Right lobe of liver (tissue), 6 donors: ENCODE measurements at regions not wholly inside any gene's neighbourhood (a gene's known extent, or its start where the extent isn't known, plus 50 kb on each side); places are given as distances from the start of the nearest gene placed in this dataset.

ENCODE experiments used
- ATAC-seq, 4 donors: fragments of 200-7000 bp; cut with Tn5 transposase; one replicate each; pipeline ENCODE4 v1.9.1; 2020; ENCODE audit warnings: mild to moderate bottlenecking in 4 of 4, moderate library complexity in 4 of 4
- DNase-seq, 3 donors: peaks; one replicate each; pipeline ENCODE4 v3.0.0-alpha.2; 2020
- H3K27ac ChIP-seq, 3 donors: fragments of 200-600 bp; one replicate each; pipeline ENCODE4 v1.8.0; 2022
- H3K27me3 ChIP-seq, 2 donors: fragments of 200-600 bp; one replicate each; pipeline ENCODE4 v1.8.0; 2022
- H3K36me3 ChIP-seq, 4 donors: fragments of 200-600 bp; sonication (generic) in 1 of 4; one replicate each; pipeline versions ENCODE4 v1.5.1 to v1.8.0; 2017 to 2022; ENCODE audit warnings: control low read depth in 1 of 4
- H3K4me1 ChIP-seq, 4 donors: fragments of 200-600 bp; sonication (generic) in 1 of 4; one replicate each; pipeline versions ENCODE4 v1.5.1 to v1.8.0; 2017 to 2022; ENCODE audit warnings: control low read depth in 1 of 4
- H3K4me3 ChIP-seq, 3 donors: fragments of 200-600 bp; one replicate each; pipeline ENCODE4 v1.8.0; 2022
- H3K9me3 ChIP-seq, 4 donors: fragments of 200-600 bp; sonication (generic) in 1 of 4; one replicate each; pipeline versions ENCODE4 v1.5.1 to v1.8.0; 2017 to 2022; ENCODE audit warnings: control low read depth in 1 of 4
- POLR2A ChIP-seq: fragments of 450-650 bp; IDR thresholded peaks from one replicate; pipeline ENCODE4 v1.6.1; 2017; ENCODE audit warnings: antibody characterized with exemption, mild to moderate bottlenecking
- WGBS: methylation state at CpG from one replicate; pipeline ENCODE4 v1.1.6; 2018; ENCODE audit warnings: low coverage, low lambda C conversion rate; ENCODE audit not compliant: insufficient coverage; ENCODE audit errors: missing lambda C conversion rate; 5-methylcytosine and 5-hydroxymethylcytosine counted together
- intact Hi-C, 2 donors: fragments of 100-400 bp; cut with DNase I; formaldehyde crosslinking; loops; one replicate each; pipeline versions ENCODE4 v1.11.2 to v1.14.1; 2022
- TF ChIP-seq, protein P1 (sequence below), 4 donors: fragments of 200-600 bp in 3 of 4; fragments of 450-650 bp in 1 of 4; IDR thresholded peaks; one replicate each; pipeline versions ENCODE4 v1.5.1 to v1.8.0; 2016 to 2022; ENCODE audit warnings: antibody characterized with exemption in 4 of 4, mild to moderate bottlenecking in 2 of 4
- donor health status: DM: no; HTN: yes; CAD: no.
- donor health status: DM: no; HTN: no; CAD: no.
- donor health status: DM: no; HTN: no; CAD: no.
- donor health status: DM: no; HTN: yes; CAD: no.
- donor health status: DM: no; HTN: yes; CAD: no.

DNA sequence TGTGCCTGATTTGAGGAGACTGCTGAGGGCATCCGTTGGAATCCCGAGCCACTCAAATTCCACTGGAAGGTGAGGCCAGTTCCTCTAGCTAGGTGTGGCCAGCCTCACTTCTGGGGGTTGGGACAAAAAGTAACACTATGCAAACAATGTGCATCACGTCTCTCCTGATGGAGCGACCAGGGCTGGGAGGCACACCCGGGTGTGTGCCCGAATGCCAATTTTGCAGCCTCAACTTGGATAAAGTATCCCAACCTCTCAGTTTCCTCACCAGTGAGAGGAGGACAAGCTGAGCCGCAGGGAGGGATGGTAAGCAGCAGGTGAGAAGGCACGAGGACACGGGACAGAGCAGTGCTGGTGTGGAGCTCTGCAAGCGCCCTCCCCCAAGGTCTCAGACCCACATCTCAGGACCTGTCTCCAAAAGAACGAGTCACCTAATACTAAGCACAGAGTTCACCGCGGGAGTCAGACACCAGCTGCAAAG is 218.3 kb downstream of the HAUS1 start:
- WGBS = 100% methylated on average over 2 of the region's 13 CpGs
- Histone ChIP-seq H3K27me3 (no peaks in the 10 kb centered on the region), H3K36me3 (no peaks in the 10 kb centered on the region), H3K27ac (no peak overlapping the region), H3K9me3 (no peaks in the 10 kb centered on the region), H3K4me1 (no peaks in the 10 kb centered on the region), H3K4me3 (no peak overlapping the region)
- TF ChIP-seq, protein P1, sequence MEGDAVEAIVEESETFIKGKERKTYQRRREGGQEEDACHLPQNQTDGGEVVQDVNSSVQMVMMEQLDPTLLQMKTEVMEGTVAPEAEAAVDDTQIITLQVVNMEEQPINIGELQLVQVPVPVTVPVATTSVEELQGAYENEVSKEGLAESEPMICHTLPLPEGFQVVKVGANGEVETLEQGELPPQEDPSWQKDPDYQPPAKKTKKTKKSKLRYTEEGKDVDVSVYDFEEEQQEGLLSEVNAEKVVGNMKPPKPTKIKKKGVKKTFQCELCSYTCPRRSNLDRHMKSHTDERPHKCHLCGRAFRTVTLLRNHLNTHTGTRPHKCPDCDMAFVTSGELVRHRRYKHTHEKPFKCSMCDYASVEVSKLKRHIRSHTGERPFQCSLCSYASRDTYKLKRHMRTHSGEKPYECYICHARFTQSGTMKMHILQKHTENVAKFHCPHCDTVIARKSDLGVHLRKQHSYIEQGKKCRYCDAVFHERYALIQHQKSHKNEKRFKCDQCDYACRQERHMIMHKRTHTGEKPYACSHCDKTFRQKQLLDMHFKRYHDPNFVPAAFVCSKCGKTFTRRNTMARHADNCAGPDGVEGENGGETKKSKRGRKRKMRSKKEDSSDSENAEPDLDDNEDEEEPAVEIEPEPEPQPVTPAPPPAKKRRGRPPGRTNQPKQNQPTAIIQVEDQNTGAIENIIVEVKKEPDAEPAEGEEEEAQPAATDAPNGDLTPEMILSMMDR (IDR thresholded peaks at IDR 0.05) = no peak
- no peak for TF ChIP-seq POLR2A
- ATAC-seq (no peak), DNase-seq (no peak)
- intact Hi-C loops = no loop called here

DNA sequence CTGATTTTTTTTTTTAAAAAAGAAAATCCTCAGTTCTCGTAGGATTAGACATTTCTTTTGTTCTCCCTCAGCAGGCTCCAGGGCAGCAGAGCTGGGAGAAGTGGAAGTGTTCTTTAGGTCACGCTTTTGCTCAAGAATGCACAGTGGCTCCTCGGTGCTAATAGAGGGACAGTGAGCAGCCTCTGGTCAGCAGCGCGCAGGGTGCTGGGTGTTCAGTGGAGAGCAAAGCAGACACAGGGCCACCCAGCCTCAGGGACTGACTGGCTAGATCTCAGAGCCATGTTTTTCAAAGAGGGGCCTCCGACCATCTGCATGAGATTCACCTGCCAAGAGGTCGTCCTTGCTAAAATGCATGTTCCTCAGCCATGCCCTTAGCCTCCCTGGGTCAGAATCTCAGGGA is 218.8 kb downstream of the HAUS1 start:
- WGBS = 59% methylated on average over 2 of the region's 7 CpGs
- H3K27me3 ChIP-seq = no peaks in the 10 kb centered on the region
- no peak overlapping the region for H3K27ac ChIP-seq
- ATAC-seq = no peak
- no peaks in the 10 kb centered on the region for H3K9me3 ChIP-seq
- intact Hi-C loops = no loop called here
- TF ChIP-seq POLR2A = no peak
- TF ChIP-seq, protein P1 (IDR thresholded peaks at IDR 0.05) = no peak
- H3K36me3 ChIP-seq = no peaks in the 10 kb centered on the region
- H3K4me3 ChIP-seq = no peak overlapping the region
- H3K4me1 ChIP-seq = no peaks in the 10 kb centered on the region
- no peak for DNase-seq

DNA sequence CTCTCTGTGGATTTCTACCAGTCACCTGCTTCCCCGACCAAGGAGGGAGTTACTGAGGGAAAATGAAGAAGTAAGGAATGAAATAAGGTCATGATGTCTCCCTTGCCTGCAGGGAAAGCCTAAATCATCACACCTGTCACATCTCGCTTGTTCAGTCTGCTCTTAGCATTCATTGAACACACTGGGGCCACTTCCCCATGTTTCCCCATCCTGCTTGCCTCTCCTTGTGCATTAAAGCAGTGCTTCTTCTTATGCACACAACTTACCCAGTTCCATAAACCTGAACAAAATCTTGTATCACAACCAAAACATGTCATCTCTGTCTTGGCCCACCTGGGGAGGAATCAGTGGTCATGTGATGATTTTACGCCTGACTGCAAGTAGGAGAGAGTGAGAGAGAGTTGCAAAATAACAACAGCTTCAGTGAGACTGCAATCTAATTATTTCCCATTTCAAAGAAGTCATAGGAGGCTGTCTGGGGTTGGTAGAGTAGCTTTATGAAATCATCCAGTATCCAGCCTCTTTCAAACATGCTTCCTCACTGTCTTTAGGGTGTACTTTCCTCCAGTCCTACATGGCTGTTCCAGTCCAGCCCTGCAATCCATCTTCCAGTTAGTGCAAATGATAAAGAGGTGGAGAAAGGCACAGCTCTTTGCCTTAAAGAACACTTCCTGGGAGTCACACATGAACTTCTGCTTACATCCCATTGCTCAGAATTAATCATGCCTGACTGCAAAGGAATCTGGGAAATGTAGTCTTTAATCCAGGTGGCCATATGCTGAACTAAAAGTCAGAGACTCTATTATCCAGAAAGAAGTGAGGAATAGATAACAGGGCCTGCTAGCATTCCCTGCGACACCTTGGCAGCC is 220.1 kb downstream of the HAUS1 start:
- DNase-seq (no peak), ATAC-seq (peak; percentile 75 to 86 (median 82))
- H3K4me3 ChIP-seq = no peak overlapping the region
- no peaks in the 10 kb centered on the region for H3K36me3 ChIP-seq
- H3K9me3 ChIP-seq = no peaks in the 10 kb centered on the region
- no peaks in the 10 kb centered on the region for H3K4me1 ChIP-seq
- intact Hi-C loops = no loop called here
- no peak for TF ChIP-seq POLR2A
- TF ChIP-seq, protein P1 (IDR thresholded peaks at IDR 0.05) = no peak
- H3K27me3 ChIP-seq = no peaks in the 10 kb centered on the region
- H3K27ac ChIP-seq = no peak overlapping the region
- 86% methylated on average over 3 of the region's 4 CpGs for WGBS

DNA sequence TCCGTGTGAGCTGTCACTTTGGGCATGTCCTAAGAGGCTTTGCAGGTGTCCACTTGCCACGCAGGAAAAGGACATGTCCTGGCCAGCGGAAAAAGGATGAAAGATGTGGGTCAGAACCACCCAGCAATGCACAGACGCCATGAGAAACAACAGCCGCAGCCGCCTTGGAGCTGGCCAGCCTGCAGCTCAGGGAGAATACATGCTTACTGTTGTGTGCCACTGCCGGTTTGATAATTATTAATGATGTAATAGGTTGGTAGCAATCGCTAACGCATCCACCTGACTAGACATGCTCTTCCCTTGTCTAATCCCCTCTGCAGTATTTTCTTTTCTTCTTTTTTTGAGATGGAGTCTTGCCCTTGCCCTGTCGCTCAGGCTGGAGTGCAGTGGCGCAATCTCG is 221.7 kb downstream of the HAUS1 start:
- Histone ChIP-seq H3K27ac (no peak overlapping the region), H3K36me3 (no peaks in the 10 kb centered on the region), H3K4me3 (no peak overlapping the region), H3K9me3 (no peaks in the 10 kb centered on the region), H3K27me3 (no peaks in the 10 kb centered on the region), H3K4me1 (peaks cover 0 to 1% (median 0%) of the 10 kb centered on the region in 4 donors)
- ATAC-seq (no peak), DNase-seq (no peak)
- WGBS = 82% methylated on average over 6 of the region's 12 CpGs
- TF ChIP-seq POLR2A = no peak
- TF ChIP-seq, protein P1 (IDR thresholded peaks at IDR 0.05) = no peak
- intact Hi-C loops = no loop called here
